ENCODE measurements at regions not wholly inside any gene's neighbourhood (a gene's known extent, or its start where the extent isn't known, plus 50 kb on each side); places are given as distances from the start of the nearest gene placed in this dataset.

- no peak for DNase-seq (ENCODE audit: low read depth)
Observed at GRCh38 chr18:41829647-41830516, 125.2 kb upstream of the PIK3C3 start.

GRCh38 chr18:41828137-41828536 is 126.9 kb upstream of the PIK3C3 start:
- DNase-seq (ENCODE audit: low read depth): no peak

GRCh38 chr18:41820784-41821183 is 134.2 kb upstream of the PIK3C3 start:
- no peak for DNase-seq (ENCODE audit: low read depth)

- no peak for DNase-seq (ENCODE audit: low read depth)
Observed at GRCh38 chr18:41818381-41819355, 136.4 kb upstream of the PIK3C3 start.

GRCh38 chr18:41814651-41815050 is 140.4 kb upstream of the PIK3C3 start:
- no peak for DNase-seq (ENCODE audit: low read depth)

- no peak for DNase-seq (ENCODE audit: low read depth)
Observed at GRCh38 chr18:41809652-41810051, 145.4 kb upstream of the PIK3C3 start.

- DNase-seq (ENCODE audit: low read depth): no peak
Observed at GRCh38 chr18:41805341-41805740, 149.7 kb upstream of the PIK3C3 start.

GRCh38 chr18:41798879-41799278 is 156.2 kb upstream of the PIK3C3 start:
- no peak for DNase-seq (ENCODE audit: low read depth)

- no peak for DNase-seq (ENCODE audit: low read depth)
Observed at GRCh38 chr18:41790687-41791086, 164.3 kb upstream of the PIK3C3 start.

GRCh38 chr18:41789001-41789400 is 166.0 kb upstream of the PIK3C3 start:
- no peak for DNase-seq (ENCODE audit: low read depth)

- DNase-seq (ENCODE audit: low read depth): no peak
Observed at GRCh38 chr18:41783879-41784278, 171.2 kb upstream of the PIK3C3 start.

GRCh38 chr18:41783065-41783818 is 171.8 kb upstream of the PIK3C3 start:
- DNase-seq (ENCODE audit: low read depth): no peak

GRCh38 chr18:41771973-41772372 is 183.1 kb upstream of the PIK3C3 start:
- DNase-seq (ENCODE audit: low read depth): peak; percentile 7

- DNase-seq (ENCODE audit: low read depth): no peak
Observed at GRCh38 chr18:41769265-41769664, 185.8 kb upstream of the PIK3C3 start.

GRCh38 chr18:41768467-41768866 is 186.6 kb upstream of the PIK3C3 start:
- DNase-seq (ENCODE audit: low read depth): no peak

- DNase-seq (ENCODE audit: low read depth): peak; percentile 40
Observed at GRCh38 chr18:41767960-41768359, 187.1 kb upstream of the PIK3C3 start.

- DNase-seq (ENCODE audit: low read depth): no peak
Observed at GRCh38 chr18:41765460-41765859, 189.6 kb upstream of the PIK3C3 start.

GRCh38 chr18:41763361-41763760 is 191.7 kb upstream of the PIK3C3 start:
- DNase-seq (ENCODE audit: low read depth): no peak

GRCh38 chr18:41761333-41762018 is 193.6 kb upstream of the PIK3C3 start:
- peak; percentile 93 for DNase-seq (ENCODE audit: low read depth)

- DNase-seq (ENCODE audit: low read depth): no peak
Observed at GRCh38 chr18:41758534-41758933, 196.5 kb upstream of the PIK3C3 start.

GRCh38 chr18:41756141-41756540 is 198.9 kb upstream of the PIK3C3 start:
- DNase-seq (ENCODE audit: low read depth): peak; percentile 61

All from EH (cell line).